Ascending aorta (tissue), 2 donors: ENCODE measurements at regions not wholly inside any gene's neighbourhood (a gene's known extent, or its start where the extent isn't known, plus 50 kb on each side); places are given as distances from the start of the nearest gene placed in this dataset.

Source experiments
- DNase-seq, 2 donors: peaks; one replicate each; pipeline ENCODE4 v3.0.0-alpha.2; 2019; ENCODE audit warnings: low spot score in 2 of 2
- H3K27ac ChIP-seq, 2 donors: fragments of 200-600 bp; sonication (generic); one replicate each; pipeline ENCODE4 v1.5.1; 2016 to 2017; ENCODE audit warnings: mild to moderate bottlenecking in 1 of 2
- H3K27me3 ChIP-seq: fragments of 200-600 bp; sonication (generic); one replicate; pipeline ENCODE4 v1.5.1; 2017
- H3K36me3 ChIP-seq, 2 donors: fragments of 200-600 bp; sonication (generic); one replicate each; pipeline ENCODE4 v1.5.1; 2016
- H3K4me1 ChIP-seq, 2 donors: fragments of 200-600 bp; sonication (generic); one replicate each; pipeline ENCODE4 v1.5.1; 2016 to 2017; ENCODE audit warnings: mild to moderate bottlenecking in 1 of 2
- H3K4me3 ChIP-seq, 2 donors: fragments of 200-600 bp; sonication (generic); one replicate each; pipeline ENCODE4 v1.5.1; 2016 to 2017; ENCODE audit warnings: mild to moderate bottlenecking in 1 of 2
- H3K9me3 ChIP-seq, 2 donors: fragments of 200-600 bp; sonication (generic); one replicate each; pipeline ENCODE4 v1.5.1; 2016
- intact Hi-C: fragments of 100-400 bp; cut with DNase I; formaldehyde crosslinking; loops from one replicate; pipeline ENCODE4 v1.15.1; 2023
- TF ChIP-seq, protein P1 (sequence below), 3 experiments: fragments of 200-600 bp in 2 of 3; fragments of 450-650 bp in 1 of 3; sonication (generic) in 2 of 3; IDR thresholded peaks; one replicate each; pipeline ENCODE4 v1.5.1; 2016 to 2019; ENCODE audit warnings: antibody characterized with exemption in 3 of 3, mild to moderate bottlenecking in 1 of 3, moderate library complexity in 1 of 3

DNA sequence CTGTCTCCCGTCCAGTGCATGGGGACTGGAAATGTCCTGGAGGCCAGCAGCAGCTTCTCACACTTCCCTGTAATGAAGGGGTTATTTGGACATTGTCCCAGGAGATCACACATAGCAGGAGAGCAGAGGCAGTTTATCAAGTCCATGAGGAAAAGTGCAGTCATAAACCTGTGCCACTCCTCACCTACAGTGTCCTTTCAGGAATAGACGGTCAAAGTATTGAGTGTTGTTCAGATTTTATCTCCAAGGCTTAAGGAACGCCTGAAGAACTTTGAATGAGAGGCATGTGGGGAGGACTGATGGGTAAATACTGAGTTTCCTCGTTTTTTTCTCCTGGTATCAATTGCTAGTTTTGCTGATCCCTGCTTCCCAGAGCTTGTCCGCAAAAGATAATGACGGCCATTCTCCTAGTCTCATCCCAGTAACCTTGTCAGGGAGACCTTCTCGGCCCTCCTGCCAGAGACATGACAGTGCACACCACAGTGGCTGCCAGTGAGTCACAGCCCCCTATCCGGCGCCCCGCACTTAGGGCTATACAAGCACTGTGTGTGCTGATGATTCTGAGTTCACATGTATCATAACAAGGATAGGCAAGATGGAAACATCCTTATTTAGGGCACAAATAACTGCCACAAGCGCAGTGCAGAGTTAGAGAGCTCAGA is 495.5 kb upstream of the MGMT start:
- TF ChIP-seq, protein P1, sequence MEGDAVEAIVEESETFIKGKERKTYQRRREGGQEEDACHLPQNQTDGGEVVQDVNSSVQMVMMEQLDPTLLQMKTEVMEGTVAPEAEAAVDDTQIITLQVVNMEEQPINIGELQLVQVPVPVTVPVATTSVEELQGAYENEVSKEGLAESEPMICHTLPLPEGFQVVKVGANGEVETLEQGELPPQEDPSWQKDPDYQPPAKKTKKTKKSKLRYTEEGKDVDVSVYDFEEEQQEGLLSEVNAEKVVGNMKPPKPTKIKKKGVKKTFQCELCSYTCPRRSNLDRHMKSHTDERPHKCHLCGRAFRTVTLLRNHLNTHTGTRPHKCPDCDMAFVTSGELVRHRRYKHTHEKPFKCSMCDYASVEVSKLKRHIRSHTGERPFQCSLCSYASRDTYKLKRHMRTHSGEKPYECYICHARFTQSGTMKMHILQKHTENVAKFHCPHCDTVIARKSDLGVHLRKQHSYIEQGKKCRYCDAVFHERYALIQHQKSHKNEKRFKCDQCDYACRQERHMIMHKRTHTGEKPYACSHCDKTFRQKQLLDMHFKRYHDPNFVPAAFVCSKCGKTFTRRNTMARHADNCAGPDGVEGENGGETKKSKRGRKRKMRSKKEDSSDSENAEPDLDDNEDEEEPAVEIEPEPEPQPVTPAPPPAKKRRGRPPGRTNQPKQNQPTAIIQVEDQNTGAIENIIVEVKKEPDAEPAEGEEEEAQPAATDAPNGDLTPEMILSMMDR (IDR thresholded peaks at IDR 0.05): no peak
- intact Hi-C loops: no loop called here
- Histone ChIP-seq H3K27me3 (no peaks in the 10 kb centered on the region), H3K9me3 (no peaks in the 10 kb centered on the region), H3K4me3 (no peak overlapping the region), H3K27ac (no peak overlapping the region), H3K4me1 (no peaks in the 10 kb centered on the region), H3K36me3 (no peaks in the 10 kb centered on the region)
- no peak for DNase-seq

DNA sequence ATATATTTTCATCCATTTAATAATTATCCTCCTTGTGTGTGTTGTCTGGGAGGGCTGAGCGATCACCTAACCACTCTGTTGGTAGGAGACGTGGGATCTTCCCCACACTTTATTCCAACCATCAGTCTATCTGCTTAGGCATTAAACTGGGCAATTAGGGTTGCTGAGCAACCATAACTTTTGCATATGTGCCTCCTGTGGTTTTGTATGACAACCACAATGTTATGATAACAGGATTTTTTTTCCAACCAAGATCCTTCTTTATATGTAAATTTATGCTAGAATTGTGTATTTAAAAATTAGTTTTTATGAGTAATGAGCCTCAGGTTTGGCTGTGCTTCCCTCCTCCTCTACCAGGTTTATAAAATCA is 495.0 kb upstream of the MGMT start:
- TF ChIP-seq, protein P1 (IDR thresholded peaks at IDR 0.05): no peak
- no peak overlapping the region for H3K27ac ChIP-seq
- no peak for DNase-seq
- intact Hi-C loops: no loop called here
- no peaks in the 10 kb centered on the region for H3K36me3 ChIP-seq
- H3K4me3 ChIP-seq: no peak overlapping the region
- H3K27me3 ChIP-seq: no peaks in the 10 kb centered on the region
- H3K4me1 ChIP-seq: no peaks in the 10 kb centered on the region
- H3K9me3 ChIP-seq: no peaks in the 10 kb centered on the region

DNA sequence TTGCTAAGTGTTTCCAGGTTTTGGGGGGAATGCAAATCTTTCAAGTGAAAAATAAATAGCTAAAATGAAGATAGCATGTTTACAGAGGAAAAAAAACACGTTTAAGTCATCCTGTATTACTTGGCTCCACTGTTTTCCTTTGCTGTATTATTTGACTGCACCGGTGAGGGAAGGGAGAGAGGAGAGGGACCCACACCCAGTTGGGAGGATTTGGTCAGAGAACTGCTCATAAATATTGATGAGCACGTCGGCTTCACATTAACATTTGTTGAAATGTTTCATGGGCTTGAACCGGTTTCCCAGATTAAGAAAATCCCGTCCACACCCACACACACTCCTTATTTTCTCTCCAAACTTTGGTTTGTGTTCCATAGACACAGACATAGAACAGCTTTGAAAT is 493.8 kb upstream of the MGMT start:
- H3K27ac ChIP-seq: no peak overlapping the region
- H3K27me3 ChIP-seq: no peaks in the 10 kb centered on the region
- no peaks in the 10 kb centered on the region for H3K4me1 ChIP-seq
- no peak for DNase-seq
- no peak overlapping the region for H3K4me3 ChIP-seq
- no peaks in the 10 kb centered on the region for H3K9me3 ChIP-seq
- H3K36me3 ChIP-seq: no peaks in the 10 kb centered on the region
- intact Hi-C loops: no loop called here
- TF ChIP-seq, protein P1 (IDR thresholded peaks at IDR 0.05): no peak

DNA sequence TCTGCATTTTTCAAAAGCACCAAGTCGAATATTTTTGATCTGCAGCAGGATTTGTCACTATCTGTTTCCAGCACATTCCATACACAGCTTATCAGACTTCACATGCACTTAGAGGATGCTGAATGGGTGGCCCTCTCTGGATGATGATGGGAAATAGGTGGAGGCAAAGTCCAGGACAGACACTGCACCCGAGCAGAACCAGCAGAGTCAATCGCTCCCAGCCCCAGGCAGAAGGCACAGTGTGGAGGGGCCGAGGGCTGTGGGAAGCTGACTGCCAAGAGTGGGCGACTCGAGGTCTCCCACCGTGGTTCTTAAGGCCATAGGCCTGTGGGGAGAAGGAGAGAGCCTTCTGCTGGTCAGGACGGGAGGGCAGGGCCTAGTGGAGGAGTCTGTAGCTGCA is 490.2 kb upstream of the MGMT start:
- no peak overlapping the region for H3K4me3 ChIP-seq
- DNase-seq: no peak
- intact Hi-C loops: no loop called here
- H3K27me3 ChIP-seq: no peaks in the 10 kb centered on the region
- no peaks in the 10 kb centered on the region for H3K4me1 ChIP-seq
- no peaks in the 10 kb centered on the region for H3K36me3 ChIP-seq
- H3K27ac ChIP-seq: no peak overlapping the region
- H3K9me3 ChIP-seq: no peaks in the 10 kb centered on the region
- TF ChIP-seq, protein P1 (IDR thresholded peaks at IDR 0.05): no peak

DNA sequence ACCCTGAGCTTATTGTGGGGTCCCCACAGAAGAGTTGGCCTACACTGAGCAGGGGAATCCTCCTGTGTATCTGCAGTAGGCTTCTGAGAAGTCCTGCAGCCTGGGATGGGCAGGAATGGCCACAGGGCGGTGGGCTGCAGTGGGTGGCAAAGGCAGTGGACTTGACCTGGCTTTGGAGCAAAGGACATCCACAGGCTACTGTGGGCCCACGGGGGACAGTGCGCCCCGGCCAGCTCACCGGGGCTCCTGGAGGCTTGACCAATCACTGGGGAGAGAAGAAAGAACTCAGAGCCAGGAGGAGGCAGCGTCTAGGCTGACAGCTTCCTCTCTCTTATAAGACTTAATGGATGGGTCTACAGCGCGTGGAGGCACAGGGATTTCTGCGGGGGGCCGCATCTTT is 488.8 kb upstream of the MGMT start:
- Histone ChIP-seq H3K4me1 (no peaks in the 10 kb centered on the region), H3K27ac (no peak overlapping the region), H3K36me3 (no peaks in the 10 kb centered on the region), H3K4me3 (no peak overlapping the region), H3K27me3 (no peaks in the 10 kb centered on the region), H3K9me3 (no peaks in the 10 kb centered on the region)
- DNase-seq: no peak
- TF ChIP-seq, protein P1 (IDR thresholded peaks at IDR 0.05): no peak
- intact Hi-C loops: no loop called here

DNA sequence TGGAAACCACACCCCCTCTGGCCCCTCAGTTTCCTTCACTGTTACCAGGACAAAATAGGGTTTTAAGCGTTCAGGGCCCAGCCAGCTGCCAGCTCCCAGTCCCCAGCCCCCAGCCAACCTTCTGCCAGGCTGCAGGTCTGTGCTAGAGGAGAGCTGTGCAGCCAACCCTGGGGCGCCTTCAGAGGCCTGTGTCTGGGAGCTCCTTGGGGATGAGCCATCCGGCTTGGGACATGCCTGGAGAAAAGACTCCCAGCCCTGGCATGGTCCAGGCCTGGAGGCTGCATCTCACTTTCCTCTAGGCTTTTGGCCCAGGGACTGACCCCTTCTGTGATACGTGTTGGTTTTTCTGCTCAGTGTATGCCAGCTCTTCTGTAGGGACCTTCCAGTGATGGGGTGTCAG is 487.6 kb upstream of the MGMT start:
- H3K9me3 ChIP-seq: no peaks in the 10 kb centered on the region
- intact Hi-C loops: no loop called here
- no peak overlapping the region for H3K27ac ChIP-seq
- no peak overlapping the region for H3K4me3 ChIP-seq
- TF ChIP-seq, protein P1 (IDR thresholded peaks at IDR 0.05): no peak
- no peaks in the 10 kb centered on the region for H3K27me3 ChIP-seq
- no peaks in the 10 kb centered on the region for H3K4me1 ChIP-seq
- no peaks in the 10 kb centered on the region for H3K36me3 ChIP-seq
- DNase-seq: no peak
